Ascending aorta (tissue), 2 donors: ENCODE measurements at regions not wholly inside any gene's neighbourhood (a gene's known extent, or its start where the extent isn't known, plus 50 kb on each side); places are given as distances from the start of the nearest gene placed in this dataset.

Source experiments
- DNase-seq, 2 donors: peaks; one replicate each; pipeline ENCODE4 v3.0.0-alpha.2; 2019; ENCODE audit warnings: low spot score in 2 of 2
- H3K27ac ChIP-seq, 2 donors: fragments of 200-600 bp; sonication (generic); one replicate each; pipeline ENCODE4 v1.5.1; 2016 to 2017; ENCODE audit warnings: mild to moderate bottlenecking in 1 of 2
- H3K27me3 ChIP-seq: fragments of 200-600 bp; sonication (generic); one replicate; pipeline ENCODE4 v1.5.1; 2017
- H3K36me3 ChIP-seq, 2 donors: fragments of 200-600 bp; sonication (generic); one replicate each; pipeline ENCODE4 v1.5.1; 2016
- H3K4me1 ChIP-seq, 2 donors: fragments of 200-600 bp; sonication (generic); one replicate each; pipeline ENCODE4 v1.5.1; 2016 to 2017; ENCODE audit warnings: mild to moderate bottlenecking in 1 of 2
- H3K4me3 ChIP-seq, 2 donors: fragments of 200-600 bp; sonication (generic); one replicate each; pipeline ENCODE4 v1.5.1; 2016 to 2017; ENCODE audit warnings: mild to moderate bottlenecking in 1 of 2
- H3K9me3 ChIP-seq, 2 donors: fragments of 200-600 bp; sonication (generic); one replicate each; pipeline ENCODE4 v1.5.1; 2016
- CTCF ChIP-seq, 3 experiments: fragments of 200-600 bp in 2 of 3; fragments of 450-650 bp in 1 of 3; sonication (generic) in 2 of 3; IDR thresholded peaks; one replicate each; pipeline ENCODE4 v1.5.1; 2016 to 2019; ENCODE audit warnings: antibody characterized with exemption in 3 of 3, mild to moderate bottlenecking in 1 of 3, moderate library complexity in 1 of 3
- intact Hi-C: fragments of 100-400 bp; cut with DNase I; formaldehyde crosslinking; loops from one replicate; pipeline ENCODE4 v1.15.1; 2023

- DNase-seq: no peak
- Histone ChIP-seq H3K27me3 (no peaks in the 10 kb centered on the region), H3K4me3 (no peak overlapping the region), H3K27ac (no peak overlapping the region), H3K36me3 (no peaks in the 10 kb centered on the region), H3K4me1 (no peaks in the 10 kb centered on the region), H3K9me3 (no peaks in the 10 kb centered on the region)
- no peak for TF ChIP-seq CTCF (IDR thresholded peaks at IDR 0.05)
- intact Hi-C loops: no loop called here
These were observed 2019.4 kb upstream of the PIK3C3 start for GRCh38 chr18:39935598-39935997.

GRCh38 chr18:39918847-39919246 lies 2036.2 kb upstream of the PIK3C3 start:
- no peaks in the 10 kb centered on the region for H3K27me3 ChIP-seq
- TF ChIP-seq CTCF (IDR thresholded peaks at IDR 0.05): no peak
- intact Hi-C loops: no loop called here
- H3K9me3 ChIP-seq: no peaks in the 10 kb centered on the region
- no peaks in the 10 kb centered on the region for H3K36me3 ChIP-seq
- H3K27ac ChIP-seq: no peak overlapping the region
- no peak overlapping the region for H3K4me3 ChIP-seq
- H3K4me1 ChIP-seq: no peaks in the 10 kb centered on the region
- DNase-seq: no peak

GRCh38 chr18:39913672-39914366 lies 2041.2 kb upstream of the PIK3C3 start:
- H3K27ac ChIP-seq: no peak overlapping the region
- H3K9me3 ChIP-seq: peaks cover 0 to 4% of the 10 kb centered on the region in 2 donors
- intact Hi-C loops: no loop called here
- DNase-seq: no peak
- TF ChIP-seq CTCF (IDR thresholded peaks at IDR 0.05): no peak
- H3K27me3 ChIP-seq: no peaks in the 10 kb centered on the region
- no peak overlapping the region for H3K4me3 ChIP-seq
- no peaks in the 10 kb centered on the region for H3K4me1 ChIP-seq
- H3K36me3 ChIP-seq: no peaks in the 10 kb centered on the region

- no peak for TF ChIP-seq CTCF (IDR thresholded peaks at IDR 0.05)
- intact Hi-C loops: no loop called here
- Histone ChIP-seq H3K27me3 (no peaks in the 10 kb centered on the region), H3K4me3 (no peak overlapping the region), H3K36me3 (no peaks in the 10 kb centered on the region), H3K9me3 (peaks cover 0 to 4% of the 10 kb centered on the region in 2 donors), H3K27ac (no peak overlapping the region), H3K4me1 (no peaks in the 10 kb centered on the region)
- DNase-seq: no peak
These were observed 2043.3 kb upstream of the PIK3C3 start for GRCh38 chr18:39911716-39912115.

GRCh38 chr18:39909706-39910105 lies 2045.3 kb upstream of the PIK3C3 start:
- no peaks in the 10 kb centered on the region for H3K27me3 ChIP-seq
- no peaks in the 10 kb centered on the region for H3K4me1 ChIP-seq
- peaks cover 0 to 4% of the 10 kb centered on the region in 2 donors for H3K9me3 ChIP-seq
- no peaks in the 10 kb centered on the region for H3K36me3 ChIP-seq
- no peak for DNase-seq
- intact Hi-C loops: no loop called here
- no peak overlapping the region for H3K4me3 ChIP-seq
- no peak for TF ChIP-seq CTCF (IDR thresholded peaks at IDR 0.05)
- H3K27ac ChIP-seq: no peak overlapping the region

GRCh38 chr18:39886136-39886535 lies 2068.9 kb upstream of the PIK3C3 start:
- Histone ChIP-seq H3K4me3 (no peak overlapping the region), H3K9me3 (no peaks in the 10 kb centered on the region), H3K27me3 (no peaks in the 10 kb centered on the region), H3K4me1 (no peaks in the 10 kb centered on the region), H3K36me3 (no peaks in the 10 kb centered on the region), H3K27ac (no peak overlapping the region)
- intact Hi-C loops: no loop called here
- no peak for DNase-seq
- no peak for TF ChIP-seq CTCF (IDR thresholded peaks at IDR 0.05)
